Stimulated activated memory B cell treated with anti-CD40 and anti-IgM and Interleukin-4, amounts not matched to agents 10 μg/mL and 1 μg/mL and 100 μg/mL, for 72 hours (primary cell): ENCODE measurements at regions not wholly inside any gene's neighbourhood (a gene's known extent, or its start where the extent isn't known, plus 50 kb on each side); places are given as distances from the start of the nearest gene placed in this dataset.

Experiments
- ATAC-seq: fragments of 150-1000 bp; cut with Tn5 transposase; 2 replicates; pipeline ENCODE4 v1.10.0; 2021
- H3K27ac Mint-ChIP-seq: one replicate; pipeline ENCODE4 v1.8.0; 2022; ENCODE audit warnings: mild to moderate bottlenecking, mixed read lengths
- H3K27me3 Mint-ChIP-seq: one replicate; pipeline ENCODE4 v1.8.0; 2022; ENCODE audit warnings: mixed read lengths
- H3K36me3 Mint-ChIP-seq: one replicate; pipeline ENCODE4 v1.8.0; 2022; ENCODE audit warnings: mixed read lengths
- H3K4me1 Mint-ChIP-seq: one replicate; pipeline ENCODE4 v1.8.0; 2022; ENCODE audit warnings: mixed read lengths
- H3K4me3 Mint-ChIP-seq: one replicate; pipeline ENCODE4 v1.8.0; 2022; ENCODE audit warnings: mild to moderate bottlenecking, moderate library complexity, mixed read lengths
- H3K9me3 Mint-ChIP-seq: one replicate; pipeline ENCODE4 v1.8.0; 2022; ENCODE audit warnings: mixed read lengths

DNA sequence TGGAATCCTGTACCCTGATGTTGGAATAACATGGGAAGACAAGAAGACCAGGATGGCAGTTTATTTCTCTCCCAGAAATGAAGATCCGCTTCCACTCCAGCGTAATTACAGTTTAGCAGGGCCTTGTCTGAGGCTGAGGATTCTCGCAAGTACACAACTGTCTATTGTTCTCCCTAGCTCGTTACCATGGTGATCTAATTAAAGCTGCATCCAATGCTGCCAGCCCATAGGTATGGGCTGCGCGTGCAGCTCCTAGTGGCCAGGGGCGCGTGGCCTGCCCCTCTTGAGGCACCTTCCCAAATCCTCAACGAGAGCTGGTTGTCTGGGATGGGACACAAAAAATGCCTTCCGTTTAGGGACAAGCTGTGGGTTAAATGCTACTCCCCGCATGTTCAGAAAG is 344.9 kb downstream of the CYRIA start:
- no peaks in the 10 kb centered on the region for H3K9me3 Mint-ChIP-seq
- H3K4me1 Mint-ChIP-seq: peaks cover 7% of the 10 kb centered on the region
- H3K27me3 Mint-ChIP-seq: no peaks in the 10 kb centered on the region
- H3K27ac Mint-ChIP-seq: no peak overlapping the region
- no peaks in the 10 kb centered on the region for H3K36me3 Mint-ChIP-seq
- H3K4me3 Mint-ChIP-seq: no peak overlapping the region
- no peak for ATAC-seq

GRCh38 chr2:16319551-16320121 is 346.0 kb downstream of the CYRIA start:
- Mint-ChIP-seq H3K36me3 (no peaks in the 10 kb centered on the region), H3K4me3 (no peak overlapping the region), H3K27me3 (peaks cover 7% of the 10 kb centered on the region), H3K9me3 (no peaks in the 10 kb centered on the region), H3K27ac (no peak overlapping the region), H3K4me1 (peaks cover 7% of the 10 kb centered on the region)
- ATAC-seq: no peak

GRCh38 chr2:16318474-16319195 is 347.0 kb downstream of the CYRIA start:
- no peak for ATAC-seq
- Mint-ChIP-seq H3K9me3 (no peaks in the 10 kb centered on the region), H3K4me3 (no peak overlapping the region), H3K36me3 (no peaks in the 10 kb centered on the region), H3K27me3 (peaks cover 7% of the 10 kb centered on the region), H3K27ac (no peak overlapping the region), H3K4me1 (peaks cover 7% of the 10 kb centered on the region)

- Mint-ChIP-seq H3K4me3 (no peak overlapping the region), H3K27me3 (peaks cover 7% of the 10 kb centered on the region), H3K4me1 (peaks cover 7% of the 10 kb centered on the region), H3K36me3 (no peaks in the 10 kb centered on the region), H3K27ac (no peak overlapping the region), H3K9me3 (no peaks in the 10 kb centered on the region)
- ATAC-seq: no peak
Observed at GRCh38 chr2:16318051-16318450, 347.6 kb downstream of the CYRIA start.

- peaks cover 7% of the 10 kb centered on the region for H3K4me1 Mint-ChIP-seq
- peaks cover 7% of the 10 kb centered on the region for H3K27me3 Mint-ChIP-seq
- ATAC-seq: no peak
- no peak overlapping the region for H3K4me3 Mint-ChIP-seq
- H3K36me3 Mint-ChIP-seq: no peaks in the 10 kb centered on the region
- no peak overlapping the region for H3K27ac Mint-ChIP-seq
- H3K9me3 Mint-ChIP-seq: no peaks in the 10 kb centered on the region
Observed at GRCh38 chr2:16317211-16317830, 348.3 kb downstream of the CYRIA start.

DNA sequence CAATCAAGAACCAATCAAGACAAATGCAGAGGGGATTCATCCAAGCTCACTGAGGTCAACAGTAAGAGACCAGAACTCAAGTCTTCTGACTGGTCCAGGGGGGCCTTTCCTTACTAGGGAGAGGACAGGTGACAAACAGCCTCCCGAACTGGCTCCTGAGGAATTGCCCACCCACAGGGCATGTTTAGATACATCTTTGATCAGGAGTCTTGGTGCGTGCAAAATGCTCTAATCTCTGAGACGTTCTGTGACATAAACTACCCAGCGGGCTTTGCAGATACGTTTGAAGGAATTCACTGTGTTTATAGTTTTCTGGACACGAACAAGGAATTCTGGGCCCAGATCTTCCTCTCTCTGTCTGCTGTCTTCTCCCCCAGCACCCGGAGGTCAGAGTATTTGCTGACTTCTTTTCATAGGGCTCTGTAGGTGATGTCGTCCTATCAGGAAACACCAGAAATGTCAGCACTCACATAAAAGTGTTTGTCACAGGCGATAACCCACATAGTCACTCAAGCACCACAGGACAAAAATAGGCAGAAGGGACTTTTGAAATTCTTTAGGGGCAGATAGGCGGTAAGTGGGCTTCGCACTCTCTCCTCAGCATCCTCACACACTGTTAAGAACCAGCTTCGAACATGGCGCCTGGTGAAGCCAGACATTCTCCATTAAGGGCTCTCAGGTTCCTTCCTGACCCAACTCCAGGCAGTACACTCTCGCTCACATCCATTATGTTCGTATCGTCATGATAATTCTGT is 349.0 kb downstream of the CYRIA start:
- no peak for ATAC-seq
- H3K27ac Mint-ChIP-seq: no peak overlapping the region
- no peaks in the 10 kb centered on the region for H3K9me3 Mint-ChIP-seq
- no peaks in the 10 kb centered on the region for H3K36me3 Mint-ChIP-seq
- peaks cover 7% of the 10 kb centered on the region for H3K4me1 Mint-ChIP-seq
- peaks cover 7% of the 10 kb centered on the region for H3K27me3 Mint-ChIP-seq
- no peak overlapping the region for H3K4me3 Mint-ChIP-seq

DNA sequence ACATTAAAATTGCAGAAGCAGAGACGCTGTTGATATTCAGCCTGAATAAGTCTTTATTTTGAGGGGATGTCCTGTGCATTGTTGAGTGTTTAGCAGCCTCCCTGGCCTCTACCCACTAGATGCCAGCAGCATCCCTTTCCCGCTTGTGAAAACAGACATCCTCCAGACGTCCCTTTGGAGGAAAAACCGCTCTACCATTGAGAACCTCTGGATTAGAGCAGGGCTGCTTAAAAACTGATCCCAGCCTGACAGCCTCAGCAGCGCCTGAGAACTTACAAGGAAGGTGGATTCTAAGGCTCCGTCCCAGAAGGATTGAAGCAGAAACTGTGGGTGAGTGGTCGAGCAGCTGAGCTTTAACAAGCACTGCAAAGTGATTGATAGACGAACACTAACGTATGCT is 349.7 kb downstream of the CYRIA start:
- Mint-ChIP-seq H3K36me3 (no peaks in the 10 kb centered on the region), H3K9me3 (no peaks in the 10 kb centered on the region), H3K27ac (no peak overlapping the region), H3K4me1 (peaks cover 7% of the 10 kb centered on the region), H3K27me3 (peaks cover 7% of the 10 kb centered on the region), H3K4me3 (no peak overlapping the region)
- ATAC-seq: no peak

DNA sequence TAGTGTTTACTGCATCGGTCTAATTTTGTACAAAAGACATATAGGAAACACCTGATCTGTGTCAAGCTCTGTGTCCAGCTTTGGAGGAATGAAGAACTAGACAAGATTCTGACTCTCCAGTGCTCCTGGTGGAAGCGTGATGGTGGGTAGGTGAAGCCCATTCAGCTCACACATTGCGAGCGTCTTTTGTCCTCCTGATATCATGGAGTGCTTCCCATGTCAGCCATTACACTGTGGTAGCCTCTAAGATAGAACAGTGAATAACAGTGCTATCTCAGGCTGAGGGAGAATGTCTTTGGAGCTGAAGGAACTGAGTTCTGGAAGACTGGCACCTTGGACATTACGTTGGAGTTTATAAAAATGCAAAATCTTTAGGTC is 350.2 kb downstream of the CYRIA start:
- H3K4me3 Mint-ChIP-seq: no peak overlapping the region
- peaks cover 7% of the 10 kb centered on the region for H3K4me1 Mint-ChIP-seq
- H3K9me3 Mint-ChIP-seq: no peaks in the 10 kb centered on the region
- peaks cover 7% of the 10 kb centered on the region for H3K27me3 Mint-ChIP-seq
- no peaks in the 10 kb centered on the region for H3K36me3 Mint-ChIP-seq
- ATAC-seq: no peak
- H3K27ac Mint-ChIP-seq: no peak overlapping the region

DNA sequence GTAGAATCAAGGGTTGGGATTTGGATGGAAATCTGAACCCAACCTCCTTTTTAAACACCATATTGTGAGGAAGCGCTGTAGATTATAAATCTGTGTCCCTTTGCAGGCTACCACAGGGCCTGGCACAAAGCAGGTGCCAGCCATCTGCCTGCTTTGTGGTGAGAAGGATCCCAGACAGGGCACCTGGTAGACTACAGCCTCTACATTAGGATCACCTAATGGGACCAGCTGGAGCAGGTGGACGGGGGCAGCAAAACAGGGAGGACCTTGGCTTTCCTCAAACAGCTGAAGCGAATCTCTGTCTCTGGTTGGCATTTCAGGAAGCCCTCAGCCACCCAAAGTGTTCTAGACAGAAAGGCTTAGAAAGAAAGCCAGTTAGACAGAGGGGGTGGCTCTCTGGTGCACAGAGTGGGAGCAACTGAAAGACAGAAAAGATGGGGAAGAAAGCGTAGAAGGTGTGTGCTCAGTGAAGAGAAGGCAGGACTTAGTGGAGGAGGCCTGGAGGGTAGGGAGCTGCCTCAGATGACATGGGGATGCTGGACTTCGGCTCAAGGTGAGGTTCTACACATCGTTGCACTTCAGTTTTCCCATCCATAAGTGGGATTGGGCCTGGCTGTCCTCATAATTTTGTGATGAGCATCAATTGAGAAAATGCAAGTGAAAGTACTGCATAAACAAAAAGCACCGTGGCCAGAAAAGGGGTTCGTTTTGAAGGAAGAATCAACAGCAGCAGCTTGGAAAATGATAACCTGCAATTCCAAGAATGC is 350.8 kb downstream of the CYRIA start:
- no peaks in the 10 kb centered on the region for H3K9me3 Mint-ChIP-seq
- no peak for ATAC-seq
- no peak overlapping the region for H3K4me3 Mint-ChIP-seq
- peaks cover 7% of the 10 kb centered on the region for H3K27me3 Mint-ChIP-seq
- H3K4me1 Mint-ChIP-seq: peaks cover 7% of the 10 kb centered on the region
- no peak overlapping the region for H3K27ac Mint-ChIP-seq
- no peaks in the 10 kb centered on the region for H3K36me3 Mint-ChIP-seq

- no peaks in the 10 kb centered on the region for H3K36me3 Mint-ChIP-seq
- ATAC-seq: no peak
- H3K9me3 Mint-ChIP-seq: no peaks in the 10 kb centered on the region
- H3K27me3 Mint-ChIP-seq: peaks cover 7% of the 10 kb centered on the region
- no peak overlapping the region for H3K27ac Mint-ChIP-seq
- H3K4me1 Mint-ChIP-seq: peaks cover 7% of the 10 kb centered on the region
- H3K4me3 Mint-ChIP-seq: no peak overlapping the region
Observed at GRCh38 chr2:16314001-16314400, 351.6 kb downstream of the CYRIA start.

DNA sequence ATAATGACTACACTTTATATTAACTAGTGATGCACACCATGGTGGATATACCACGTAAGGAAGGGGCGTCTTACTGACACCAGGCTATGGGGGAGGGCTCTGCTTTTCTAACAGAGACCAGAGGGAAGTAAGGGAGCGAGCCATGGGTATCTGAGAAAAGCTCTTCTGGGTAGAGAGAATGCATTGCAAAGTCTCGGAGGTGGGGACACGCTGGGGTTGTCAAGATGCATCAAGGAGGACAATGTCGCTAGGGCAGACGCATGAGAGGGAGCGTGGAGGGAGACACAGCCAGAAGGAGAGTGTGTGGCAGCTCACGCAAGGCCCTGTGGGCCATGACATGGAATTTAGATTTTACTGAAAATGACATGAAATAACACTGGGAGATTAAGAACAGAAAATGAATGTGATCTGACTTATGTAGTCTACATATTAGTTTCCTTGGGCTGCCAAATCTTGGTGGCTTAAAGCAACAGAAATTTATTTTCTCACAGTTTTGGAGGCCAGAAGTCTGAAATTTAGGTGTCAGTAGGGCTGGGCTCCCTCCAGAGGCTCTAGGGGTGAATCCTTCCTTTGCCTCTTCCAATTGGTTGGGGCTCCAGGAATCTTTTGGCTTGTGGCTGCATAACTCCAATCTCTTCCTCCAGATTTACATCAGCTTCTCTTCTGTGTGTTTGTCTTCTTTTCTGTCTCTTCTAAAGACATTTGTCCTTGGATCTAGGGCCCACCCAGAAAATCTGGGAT is 352.2 kb downstream of the CYRIA start:
- no peak for ATAC-seq
- H3K4me3 Mint-ChIP-seq: no peak overlapping the region
- H3K27me3 Mint-ChIP-seq: peaks cover 7% of the 10 kb centered on the region
- peaks cover 7% of the 10 kb centered on the region for H3K4me1 Mint-ChIP-seq
- H3K27ac Mint-ChIP-seq: no peak overlapping the region
- no peaks in the 10 kb centered on the region for H3K9me3 Mint-ChIP-seq
- no peaks in the 10 kb centered on the region for H3K36me3 Mint-ChIP-seq

- H3K36me3 Mint-ChIP-seq: no peaks in the 10 kb centered on the region
- no peak overlapping the region for H3K4me3 Mint-ChIP-seq
- ATAC-seq: no peak
- peaks cover 7% of the 10 kb centered on the region for H3K27me3 Mint-ChIP-seq
- no peaks in the 10 kb centered on the region for H3K9me3 Mint-ChIP-seq
- H3K4me1 Mint-ChIP-seq: peaks cover under 1% of the 10 kb centered on the region
- no peak overlapping the region for H3K27ac Mint-ChIP-seq
Observed at GRCh38 chr2:16312771-16313170, 352.9 kb downstream of the CYRIA start.

GRCh38 chr2:16311521-16312440 is 353.9 kb downstream of the CYRIA start:
- no peaks in the 10 kb centered on the region for H3K4me1 Mint-ChIP-seq
- peaks cover 7% of the 10 kb centered on the region for H3K27me3 Mint-ChIP-seq
- ATAC-seq: no peak
- no peak overlapping the region for H3K4me3 Mint-ChIP-seq
- H3K36me3 Mint-ChIP-seq: no peaks in the 10 kb centered on the region
- H3K27ac Mint-ChIP-seq: no peak overlapping the region
- no peaks in the 10 kb centered on the region for H3K9me3 Mint-ChIP-seq

DNA sequence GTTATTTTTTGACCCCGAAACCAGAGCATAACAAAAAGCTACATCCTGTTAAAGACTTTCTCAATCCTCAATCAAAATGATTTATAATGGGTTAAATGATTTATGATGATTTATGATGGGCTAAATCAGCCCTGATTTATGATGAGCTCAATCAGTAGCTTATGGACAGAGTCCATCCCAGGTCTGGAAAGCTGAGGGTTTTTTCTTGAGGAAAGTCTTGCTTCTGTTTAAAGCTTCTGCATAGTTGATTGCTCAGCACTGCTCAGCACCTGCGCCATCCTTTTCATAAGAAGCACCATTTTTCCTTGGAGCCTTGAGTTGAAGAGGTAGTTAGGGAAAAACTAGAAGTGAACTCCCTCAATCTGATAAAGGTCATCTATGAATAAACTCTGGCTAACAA is 356.8 kb downstream of the CYRIA start:
- ATAC-seq: no peak
- H3K27ac Mint-ChIP-seq: no peak overlapping the region
- no peaks in the 10 kb centered on the region for H3K36me3 Mint-ChIP-seq
- no peak overlapping the region for H3K4me3 Mint-ChIP-seq
- H3K9me3 Mint-ChIP-seq: no peaks in the 10 kb centered on the region
- no peaks in the 10 kb centered on the region for H3K4me1 Mint-ChIP-seq
- peaks cover 13% of the 10 kb centered on the region for H3K27me3 Mint-ChIP-seq
